ENCODE measurements at regions not wholly inside any gene's neighbourhood (a gene's known extent, or its start where the extent isn't known, plus 50 kb on each side); places are given as distances from the start of the nearest gene placed in this dataset.

- Histone ChIP-seq H3K36me3 (ENCODE audit: control insufficient read depth in 1 of 2, insufficient read depth in 2 of 2, low read length in 2 of 2) (no peaks in the 10 kb centered on the region), H3K9me3 (ENCODE audit: control insufficient read depth in 1 of 2, low read length in 2 of 2) (no peaks in the 10 kb centered on the region), H3K27me3 (ENCODE audit: low read depth, low read length) (no peaks in the 10 kb centered on the region), H3K4me1 (ENCODE audit: control insufficient read depth in 1 of 2, insufficient read depth in 2 of 2, low read length in 2 of 2) (no peaks in the 10 kb centered on the region), H3K4me3 (ENCODE audit: low read depth in 1 of 2, low read length in 2 of 2) (no peak overlapping the region), H3K27ac (ENCODE audit: low read length) (no peak overlapping the region)
These were observed 240.2 kb downstream of the MAN2A1 start for GRCh38 chr5:109929911-109930310.

GRCh38 chr5:109931049-109931780, 241.5 kb downstream of the MAN2A1 start:
- no peak overlapping the region for H3K27ac ChIP-seq (ENCODE audit: low read length)
- H3K27me3 ChIP-seq (ENCODE audit: low read depth, low read length) = no peaks in the 10 kb centered on the region
- no peak overlapping the region for H3K4me3 ChIP-seq (ENCODE audit: low read depth in 1 of 2, low read length in 2 of 2)
- H3K36me3 ChIP-seq (ENCODE audit: control insufficient read depth in 1 of 2, insufficient read depth in 2 of 2, low read length in 2 of 2) = no peaks in the 10 kb centered on the region
- no peaks in the 10 kb centered on the region for H3K9me3 ChIP-seq (ENCODE audit: control insufficient read depth in 1 of 2, low read length in 2 of 2)
- H3K4me1 ChIP-seq (ENCODE audit: control insufficient read depth in 1 of 2, insufficient read depth in 2 of 2, low read length in 2 of 2) = no peaks in the 10 kb centered on the region

- H3K4me1 ChIP-seq (ENCODE audit: control insufficient read depth in 1 of 2, insufficient read depth in 2 of 2, low read length in 2 of 2) = no peaks in the 10 kb centered on the region
- H3K4me3 ChIP-seq (ENCODE audit: low read depth in 1 of 2, low read length in 2 of 2) = no peak overlapping the region
- no peaks in the 10 kb centered on the region for H3K36me3 ChIP-seq (ENCODE audit: control insufficient read depth in 1 of 2, insufficient read depth in 2 of 2, low read length in 2 of 2)
- peaks cover 0 to 6% of the 10 kb centered on the region in 2 donors for H3K9me3 ChIP-seq (ENCODE audit: control insufficient read depth in 1 of 2, low read length in 2 of 2)
- no peaks in the 10 kb centered on the region for H3K27me3 ChIP-seq (ENCODE audit: low read depth, low read length)
- H3K27ac ChIP-seq (ENCODE audit: low read length) = no peak overlapping the region
These were observed 246.2 kb downstream of the MAN2A1 start for GRCh38 chr5:109935833-109936490.

GRCh38 chr5:109936996-109937395, 247.3 kb downstream of the MAN2A1 start:
- Histone ChIP-seq H3K4me3 (ENCODE audit: low read depth in 1 of 2, low read length in 2 of 2) (no peak overlapping the region), H3K27me3 (ENCODE audit: low read depth, low read length) (no peaks in the 10 kb centered on the region), H3K36me3 (ENCODE audit: control insufficient read depth in 1 of 2, insufficient read depth in 2 of 2, low read length in 2 of 2) (no peaks in the 10 kb centered on the region), H3K27ac (ENCODE audit: low read length) (no peak overlapping the region), H3K4me1 (ENCODE audit: control insufficient read depth in 1 of 2, insufficient read depth in 2 of 2, low read length in 2 of 2) (no peaks in the 10 kb centered on the region), H3K9me3 (ENCODE audit: control insufficient read depth in 1 of 2, low read length in 2 of 2) (peaks cover 0 to 6% of the 10 kb centered on the region in 2 donors)

GRCh38 chr5:109937951-109938350, 248.2 kb downstream of the MAN2A1 start:
- Histone ChIP-seq H3K4me3 (ENCODE audit: low read depth in 1 of 2, low read length in 2 of 2) (no peak overlapping the region), H3K27ac (ENCODE audit: low read length) (no peak overlapping the region), H3K36me3 (ENCODE audit: control insufficient read depth in 1 of 2, insufficient read depth in 2 of 2, low read length in 2 of 2) (no peaks in the 10 kb centered on the region), H3K4me1 (ENCODE audit: control insufficient read depth in 1 of 2, insufficient read depth in 2 of 2, low read length in 2 of 2) (peaks cover 0 to 6% of the 10 kb centered on the region in 2 donors), H3K27me3 (ENCODE audit: low read depth, low read length) (no peaks in the 10 kb centered on the region), H3K9me3 (ENCODE audit: control insufficient read depth in 1 of 2, low read length in 2 of 2) (peaks cover 0 to 6% of the 10 kb centered on the region in 2 donors)

- Histone ChIP-seq H3K27me3 (ENCODE audit: low read depth, low read length) (no peaks in the 10 kb centered on the region), H3K4me1 (ENCODE audit: control insufficient read depth in 1 of 2, insufficient read depth in 2 of 2, low read length in 2 of 2) (peaks cover 0 to 7% of the 10 kb centered on the region in 2 donors), H3K9me3 (ENCODE audit: control insufficient read depth in 1 of 2, low read length in 2 of 2) (peaks cover 0 to 6% of the 10 kb centered on the region in 2 donors), H3K27ac (ENCODE audit: low read length) (no peak overlapping the region), H3K4me3 (ENCODE audit: low read depth in 1 of 2, low read length in 2 of 2) (no peak overlapping the region), H3K36me3 (ENCODE audit: control insufficient read depth in 1 of 2, insufficient read depth in 2 of 2, low read length in 2 of 2) (no peaks in the 10 kb centered on the region)
These were observed 248.7 kb downstream of the MAN2A1 start for GRCh38 chr5:109938453-109938852.

GRCh38 chr5:109939116-109939682, 249.5 kb downstream of the MAN2A1 start:
- Histone ChIP-seq H3K27ac (ENCODE audit: low read length) (no peak overlapping the region), H3K4me1 (ENCODE audit: control insufficient read depth in 1 of 2, insufficient read depth in 2 of 2, low read length in 2 of 2) (peaks cover 0 to 7% of the 10 kb centered on the region in 2 donors), H3K4me3 (ENCODE audit: low read depth in 1 of 2, low read length in 2 of 2) (no peak overlapping the region), H3K27me3 (ENCODE audit: low read depth, low read length) (no peaks in the 10 kb centered on the region), H3K36me3 (ENCODE audit: control insufficient read depth in 1 of 2, insufficient read depth in 2 of 2, low read length in 2 of 2) (no peaks in the 10 kb centered on the region), H3K9me3 (ENCODE audit: control insufficient read depth in 1 of 2, low read length in 2 of 2) (peaks cover 0 to 6% of the 10 kb centered on the region in 2 donors)

- Histone ChIP-seq H3K27ac (ENCODE audit: low read length) (no peak overlapping the region), H3K36me3 (ENCODE audit: control insufficient read depth in 1 of 2, insufficient read depth in 2 of 2, low read length in 2 of 2) (no peaks in the 10 kb centered on the region), H3K4me1 (ENCODE audit: control insufficient read depth in 1 of 2, insufficient read depth in 2 of 2, low read length in 2 of 2) (peaks cover 0 to 7% of the 10 kb centered on the region in 2 donors)
These were observed 252.9 kb downstream of the MAN2A1 start for GRCh38 chr5:109942646-109943045.

GRCh38 chr5:109943701-109944235, 254.0 kb downstream of the MAN2A1 start:
- no peaks in the 10 kb centered on the region for H3K36me3 ChIP-seq (ENCODE audit: control insufficient read depth in 1 of 2, insufficient read depth in 2 of 2, low read length in 2 of 2)
- H3K27me3 ChIP-seq (ENCODE audit: low read depth, low read length) = no peaks in the 10 kb centered on the region
- peaks cover 0 to 7% of the 10 kb centered on the region in 2 donors for H3K4me1 ChIP-seq (ENCODE audit: control insufficient read depth in 1 of 2, insufficient read depth in 2 of 2, low read length in 2 of 2)
- peaks cover 0 to 6% of the 10 kb centered on the region in 2 donors for H3K9me3 ChIP-seq (ENCODE audit: control insufficient read depth in 1 of 2, low read length in 2 of 2)
- H3K4me3 ChIP-seq (ENCODE audit: low read depth in 1 of 2, low read length in 2 of 2) = no peak overlapping the region
- H3K27ac ChIP-seq (ENCODE audit: low read length) = no peak overlapping the region

More at GRCh38 chr5:109942646-109943045, 252.9 kb downstream of the MAN2A1 start:
- H3K27me3 ChIP-seq (ENCODE audit: low read depth, low read length) = no peaks in the 10 kb centered on the region
- peaks cover 0 to 6% of the 10 kb centered on the region in 2 donors for H3K9me3 ChIP-seq (ENCODE audit: control insufficient read depth in 1 of 2, low read length in 2 of 2)
- H3K4me3 ChIP-seq (ENCODE audit: low read depth in 1 of 2, low read length in 2 of 2) = no peak overlapping the region

GRCh38 chr5:109944461-109944860, 254.7 kb downstream of the MAN2A1 start:
- H3K4me3 ChIP-seq (ENCODE audit: low read depth in 1 of 2, low read length in 2 of 2) = no peak overlapping the region
- no peaks in the 10 kb centered on the region for H3K36me3 ChIP-seq (ENCODE audit: control insufficient read depth in 1 of 2, insufficient read depth in 2 of 2, low read length in 2 of 2)
- no peaks in the 10 kb centered on the region for H3K27me3 ChIP-seq (ENCODE audit: low read depth, low read length)
- H3K27ac ChIP-seq (ENCODE audit: low read length) = no peak overlapping the region
- peaks cover 0 to 6% of the 10 kb centered on the region in 2 donors for H3K9me3 ChIP-seq (ENCODE audit: control insufficient read depth in 1 of 2, low read length in 2 of 2)
- peaks cover 0 to 7% of the 10 kb centered on the region in 2 donors for H3K4me1 ChIP-seq (ENCODE audit: control insufficient read depth in 1 of 2, insufficient read depth in 2 of 2, low read length in 2 of 2)

- no peaks in the 10 kb centered on the region for H3K27me3 ChIP-seq (ENCODE audit: low read depth, low read length)
- no peaks in the 10 kb centered on the region for H3K36me3 ChIP-seq (ENCODE audit: control insufficient read depth in 1 of 2, insufficient read depth in 2 of 2, low read length in 2 of 2)
- peaks cover 0 to 6% of the 10 kb centered on the region in 2 donors for H3K9me3 ChIP-seq (ENCODE audit: control insufficient read depth in 1 of 2, low read length in 2 of 2)
- peaks cover 0 to 7% of the 10 kb centered on the region in 2 donors for H3K4me1 ChIP-seq (ENCODE audit: control insufficient read depth in 1 of 2, insufficient read depth in 2 of 2, low read length in 2 of 2)
- no peak overlapping the region for H3K4me3 ChIP-seq (ENCODE audit: low read depth in 1 of 2, low read length in 2 of 2)
- no peak overlapping the region for H3K27ac ChIP-seq (ENCODE audit: low read length)
These were observed 255.5 kb downstream of the MAN2A1 start for GRCh38 chr5:109945097-109945678.

All from muscle layer of duodenum (tissue), 2 donors.